Upper lobe of right lung (tissue), 1 donor: ENCODE measurements at regions not wholly inside any gene's neighbourhood (a gene's known extent, or its start where the extent isn't known, plus 50 kb on each side); places are given as distances from the start of the nearest gene placed in this dataset.

ENCODE experiments used
- ATAC-seq: fragments of 200-7000 bp; cut with Tn5 transposase; one replicate; pipeline ENCODE4 v1.9.1; 2020; ENCODE audit warnings: mild to moderate bottlenecking, moderate library complexity
- DNase-seq: peaks from one replicate; pipeline ENCODE4 v3.0.0-alpha.2; 2020
- H3K27ac ChIP-seq: fragments of 200-600 bp; one replicate; pipeline ENCODE4 v1.8.0; 2022
- H3K27me3 ChIP-seq: fragments of 200-600 bp; one replicate; pipeline ENCODE4 v1.8.0; 2022; ENCODE audit warnings: mild to moderate bottlenecking
- H3K36me3 ChIP-seq: fragments of 200-600 bp; one replicate; pipeline ENCODE4 v1.8.0; 2022
- H3K4me1 ChIP-seq: fragments of 200-600 bp; one replicate; pipeline ENCODE4 v1.8.0; 2022
- H3K4me3 ChIP-seq: fragments of 200-600 bp; one replicate; pipeline ENCODE4 v1.8.0; 2022; ENCODE audit warnings: mild to moderate bottlenecking
- H3K9me3 ChIP-seq: fragments of 200-600 bp; one replicate; pipeline ENCODE4 v1.8.0; 2022
- intact Hi-C: fragments of 100-400 bp; cut with DNase I; formaldehyde crosslinking; loops from one replicate; pipeline ENCODE4 v1.11.0; 2022
- TF ChIP-seq, protein P1 (sequence below): fragments of 200-600 bp; IDR thresholded peaks from one replicate; pipeline ENCODE4 v1.8.0; 2022; ENCODE audit warnings: antibody characterized with exemption
- donor health status: DM: no; HTN: yes; CAD: no; lungs with severe emphysema.

DNA sequence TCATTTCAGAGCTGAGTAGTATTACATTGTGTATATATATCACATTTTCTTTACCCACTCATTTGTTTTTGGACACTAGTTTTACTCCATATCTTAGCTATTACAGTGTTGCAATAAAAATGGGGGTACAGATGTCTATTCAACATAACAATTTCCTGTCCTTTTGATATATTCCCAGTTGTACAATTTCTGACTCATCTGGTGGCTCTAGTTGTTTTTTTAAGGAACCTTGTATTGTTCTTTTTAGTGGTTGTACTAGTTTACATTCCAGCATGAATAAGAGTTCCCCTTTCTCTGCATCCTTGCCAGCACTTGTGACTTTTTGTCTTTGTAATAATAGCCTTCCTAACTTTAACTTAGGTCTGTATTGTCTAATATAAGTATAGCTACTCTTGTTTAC, 739.9 kb downstream of the XPNPEP1 start:
- TF ChIP-seq, protein P1, sequence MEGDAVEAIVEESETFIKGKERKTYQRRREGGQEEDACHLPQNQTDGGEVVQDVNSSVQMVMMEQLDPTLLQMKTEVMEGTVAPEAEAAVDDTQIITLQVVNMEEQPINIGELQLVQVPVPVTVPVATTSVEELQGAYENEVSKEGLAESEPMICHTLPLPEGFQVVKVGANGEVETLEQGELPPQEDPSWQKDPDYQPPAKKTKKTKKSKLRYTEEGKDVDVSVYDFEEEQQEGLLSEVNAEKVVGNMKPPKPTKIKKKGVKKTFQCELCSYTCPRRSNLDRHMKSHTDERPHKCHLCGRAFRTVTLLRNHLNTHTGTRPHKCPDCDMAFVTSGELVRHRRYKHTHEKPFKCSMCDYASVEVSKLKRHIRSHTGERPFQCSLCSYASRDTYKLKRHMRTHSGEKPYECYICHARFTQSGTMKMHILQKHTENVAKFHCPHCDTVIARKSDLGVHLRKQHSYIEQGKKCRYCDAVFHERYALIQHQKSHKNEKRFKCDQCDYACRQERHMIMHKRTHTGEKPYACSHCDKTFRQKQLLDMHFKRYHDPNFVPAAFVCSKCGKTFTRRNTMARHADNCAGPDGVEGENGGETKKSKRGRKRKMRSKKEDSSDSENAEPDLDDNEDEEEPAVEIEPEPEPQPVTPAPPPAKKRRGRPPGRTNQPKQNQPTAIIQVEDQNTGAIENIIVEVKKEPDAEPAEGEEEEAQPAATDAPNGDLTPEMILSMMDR: no peak
- no peak for ATAC-seq

DNA sequence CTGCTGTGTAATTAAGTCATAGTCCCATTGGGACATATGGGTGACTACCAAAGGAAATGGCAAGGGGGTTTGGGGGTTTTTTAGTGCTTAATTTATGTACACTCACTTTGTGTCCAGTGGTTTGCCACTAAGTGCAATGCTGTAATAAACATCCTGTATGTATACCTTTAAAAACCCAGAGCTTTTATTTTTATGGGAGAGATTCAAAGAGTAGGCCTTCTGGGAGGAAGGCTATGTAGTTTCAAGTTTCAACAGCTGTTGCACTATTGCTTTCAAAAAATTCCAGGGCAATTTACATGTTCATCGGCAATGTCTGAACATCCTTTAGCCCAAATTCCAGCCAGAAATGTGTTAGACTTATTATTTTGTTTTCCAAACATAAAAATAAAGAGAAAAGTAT, 744.7 kb downstream of the XPNPEP1 start:
- Histone ChIP-seq H3K4me3 (no peak overlapping the region), H3K4me1 (no peaks in the 10 kb centered on the region), H3K9me3 (no peaks in the 10 kb centered on the region), H3K27ac (no peak overlapping the region), H3K27me3 (no peaks in the 10 kb centered on the region), H3K36me3 (no peaks in the 10 kb centered on the region)
- no peak for ATAC-seq
- DNase-seq: no peak
- TF ChIP-seq, protein P1: no peak
- intact Hi-C loops: no loop called here

More for the DNA sequence above, 739.9 kb downstream of the XPNPEP1 start:
- Histone ChIP-seq H3K9me3 (no peaks in the 10 kb centered on the region), H3K36me3 (no peaks in the 10 kb centered on the region), H3K4me3 (no peak overlapping the region), H3K27ac (no peak overlapping the region), H3K27me3 (no peaks in the 10 kb centered on the region), H3K4me1 (no peaks in the 10 kb centered on the region)
- intact Hi-C loops: no loop called here
- DNase-seq: no peak

DNA sequence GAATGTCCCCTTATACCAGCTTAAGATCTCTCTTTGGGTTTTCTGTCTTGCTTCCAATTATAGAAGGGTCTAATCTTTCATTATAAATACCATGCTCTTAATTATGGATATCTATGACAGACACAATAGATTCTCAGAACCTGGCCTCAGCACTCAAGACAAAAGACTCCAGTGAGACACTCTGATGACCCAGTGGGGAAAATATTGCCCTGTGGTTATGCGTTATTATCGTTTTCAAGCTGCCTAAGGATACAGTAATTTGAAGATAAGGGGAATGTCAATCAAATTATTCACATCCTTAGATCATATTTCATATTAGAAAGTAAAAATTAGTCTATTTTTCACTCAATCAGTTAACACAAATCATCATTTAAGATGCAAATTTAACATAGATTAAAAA, 748.8 kb downstream of the XPNPEP1 start:
- Histone ChIP-seq H3K27ac (no peak overlapping the region), H3K4me3 (no peak overlapping the region), H3K9me3 (no peaks in the 10 kb centered on the region), H3K4me1 (no peaks in the 10 kb centered on the region), H3K27me3 (no peaks in the 10 kb centered on the region), H3K36me3 (no peaks in the 10 kb centered on the region)
- DNase-seq (no peak), ATAC-seq (no peak)
- TF ChIP-seq, protein P1: no peak
- intact Hi-C loops: no loop called here

DNA sequence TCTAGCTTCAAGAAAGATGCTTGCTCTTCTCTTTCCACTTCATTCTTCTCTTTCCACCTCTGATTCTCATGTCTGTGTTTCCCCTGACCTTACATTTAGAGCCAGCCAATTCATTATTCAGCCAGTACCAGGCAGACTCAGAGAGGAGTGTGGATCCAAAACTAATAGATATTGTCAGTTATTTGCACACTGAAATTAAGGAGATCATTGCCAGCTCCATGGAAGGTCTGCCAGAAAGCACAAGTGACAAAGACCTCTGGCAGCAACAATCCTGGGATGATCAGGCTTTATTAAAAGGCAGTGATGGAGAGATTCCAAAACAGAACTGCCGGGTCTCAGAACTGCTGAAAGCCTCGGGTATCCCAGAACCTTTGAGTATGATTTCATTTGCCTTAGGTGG, 749.4 kb downstream of the XPNPEP1 start:
- Histone ChIP-seq H3K27ac (no peak overlapping the region), H3K9me3 (no peaks in the 10 kb centered on the region), H3K4me1 (no peaks in the 10 kb centered on the region), H3K4me3 (no peak overlapping the region), H3K36me3 (no peaks in the 10 kb centered on the region), H3K27me3 (no peaks in the 10 kb centered on the region)
- intact Hi-C loops: no loop called here
- no peak for DNase-seq
- TF ChIP-seq, protein P1: no peak
- ATAC-seq: no peak

DNA sequence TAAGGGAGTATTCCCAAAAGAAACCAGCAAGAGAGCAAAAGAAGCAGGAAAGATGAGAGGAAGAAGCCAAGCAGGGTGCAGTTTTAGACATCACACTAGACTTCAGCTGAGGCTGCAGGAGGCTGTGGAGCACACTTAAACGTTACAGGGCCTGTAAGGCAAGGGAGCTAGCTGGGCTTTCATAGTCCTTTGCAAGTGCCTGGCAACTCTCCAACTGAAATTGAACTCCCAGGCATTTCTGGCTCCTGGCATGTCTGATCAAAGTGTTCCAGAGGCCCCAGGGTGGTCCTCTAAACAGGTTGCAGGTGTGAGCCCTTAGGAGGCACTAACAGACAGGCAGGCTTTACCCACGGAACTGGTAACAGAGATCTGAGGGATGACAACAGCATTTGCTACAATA, 750.2 kb downstream of the XPNPEP1 start:
- H3K9me3 ChIP-seq: no peaks in the 10 kb centered on the region
- no peak overlapping the region for H3K27ac ChIP-seq
- no peaks in the 10 kb centered on the region for H3K27me3 ChIP-seq
- no peaks in the 10 kb centered on the region for H3K36me3 ChIP-seq
- H3K4me3 ChIP-seq: no peak overlapping the region
- no peak for DNase-seq
- TF ChIP-seq, protein P1: no peak
- intact Hi-C loops: no loop called here
- ATAC-seq: no peak
- H3K4me1 ChIP-seq: no peaks in the 10 kb centered on the region

DNA sequence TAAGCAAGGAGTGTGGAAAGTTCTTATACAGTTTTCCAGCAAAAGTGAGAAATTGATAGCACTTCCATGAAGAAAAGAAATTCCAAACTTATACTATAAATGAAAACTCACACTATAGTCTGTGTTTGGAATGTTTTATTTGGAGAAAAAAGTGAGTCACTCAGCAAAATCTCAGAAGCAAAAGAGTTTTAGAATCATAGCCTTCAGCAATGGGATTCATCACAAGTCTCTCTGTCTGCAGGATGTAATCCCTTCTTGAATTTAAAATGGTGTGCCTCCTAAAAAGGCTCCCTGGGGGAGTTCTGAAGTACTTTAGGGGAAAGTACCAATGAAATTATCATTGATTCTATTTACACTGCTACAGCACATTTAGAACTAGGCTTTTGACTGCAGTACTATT, 756.4 kb downstream of the XPNPEP1 start:
- intact Hi-C loops: no loop called here
- Histone ChIP-seq H3K4me1 (no peaks in the 10 kb centered on the region), H3K27me3 (no peaks in the 10 kb centered on the region), H3K27ac (no peak overlapping the region), H3K36me3 (no peaks in the 10 kb centered on the region), H3K9me3 (no peaks in the 10 kb centered on the region), H3K4me3 (no peak overlapping the region)
- DNase-seq (no peak), ATAC-seq (no peak)
- TF ChIP-seq, protein P1: no peak
